GM19240 (cell line): ENCODE measurements at regions not wholly inside any gene's neighbourhood (a gene's known extent, or its start where the extent isn't known, plus 50 kb on each side); places are given as distances from the start of the nearest gene placed in this dataset.

Source experiments
- DNase-seq: peaks from one replicate; pipeline ENCODE4 v3.0.0; 2011; ENCODE audit warnings: low spot score; ENCODE audit not compliant: insufficient read length

GRCh38 chr9:109941771-109942170 lies 161.8 kb downstream of the PALM2AKAP2 start:
- no peak for DNase-seq

- DNase-seq = no peak
Observed at GRCh38 chr9:109945573-109945972, 165.6 kb downstream of the PALM2AKAP2 start.

- DNase-seq = no peak
Observed at GRCh38 chr9:109948453-109948852, 168.5 kb downstream of the PALM2AKAP2 start.

GRCh38 chr9:109950710-109951443 lies 170.9 kb downstream of the PALM2AKAP2 start:
- no peak for DNase-seq

- no peak for DNase-seq
Observed at GRCh38 chr9:109953300-109953699, 173.3 kb downstream of the PALM2AKAP2 start.

GRCh38 chr9:109953813-109954497 lies 174.0 kb downstream of the PALM2AKAP2 start:
- DNase-seq = no peak

GRCh38 chr9:109956717-109957440 lies 176.9 kb downstream of the PALM2AKAP2 start:
- no peak for DNase-seq

GRCh38 chr9:109959679-109960078 lies 179.7 kb downstream of the PALM2AKAP2 start:
- no peak for DNase-seq

GRCh38 chr9:109961626-109962025 lies 181.6 kb downstream of the PALM2AKAP2 start:
- DNase-seq = no peak

GRCh38 chr9:109962215-109962614 lies 182.2 kb downstream of the PALM2AKAP2 start:
- no peak for DNase-seq

GRCh38 chr9:109963079-109963478 lies 183.1 kb downstream of the PALM2AKAP2 start:
- DNase-seq = no peak

GRCh38 chr9:109966643-109967368 lies 186.8 kb downstream of the PALM2AKAP2 start:
- DNase-seq = no peak

- DNase-seq = no peak
Observed at GRCh38 chr9:109967651-109968642, 187.9 kb downstream of the PALM2AKAP2 start.

GRCh38 chr9:109969011-109969410 lies 189.0 kb downstream of the PALM2AKAP2 start:
- no peak for DNase-seq

GRCh38 chr9:109969573-109970237 lies 189.7 kb downstream of the PALM2AKAP2 start:
- DNase-seq = no peak

GRCh38 chr9:109971226-109971625 lies 191.2 kb downstream of the PALM2AKAP2 start:
- DNase-seq = no peak

GRCh38 chr9:109972026-109972882 lies 192.3 kb downstream of the PALM2AKAP2 start:
- DNase-seq = no peak

- DNase-seq = no peak
Observed at GRCh38 chr9:109973336-109973735, 193.3 kb downstream of the PALM2AKAP2 start.
